HG03442 (cell line): ENCODE measurements at regions not wholly inside any gene's neighbourhood (a gene's known extent, or its start where the extent isn't known, plus 50 kb on each side); places are given as distances from the start of the nearest gene placed in this dataset.
"Not testable (repeated sequence)": the region's sequence is repeated elsewhere in the genome, so short reads cannot be mapped to it uniquely, and the experiment has no call there.

Experiments used
- ATAC-seq: cut with Tn5 transposase; IDR thresholded peaks from one replicate; pipeline ENCODE4 v1.9.1; 2021; ENCODE audit warnings: mild to moderate bottlenecking, moderate library complexity; ENCODE audit not compliant: unreplicated experiment

DNA sequence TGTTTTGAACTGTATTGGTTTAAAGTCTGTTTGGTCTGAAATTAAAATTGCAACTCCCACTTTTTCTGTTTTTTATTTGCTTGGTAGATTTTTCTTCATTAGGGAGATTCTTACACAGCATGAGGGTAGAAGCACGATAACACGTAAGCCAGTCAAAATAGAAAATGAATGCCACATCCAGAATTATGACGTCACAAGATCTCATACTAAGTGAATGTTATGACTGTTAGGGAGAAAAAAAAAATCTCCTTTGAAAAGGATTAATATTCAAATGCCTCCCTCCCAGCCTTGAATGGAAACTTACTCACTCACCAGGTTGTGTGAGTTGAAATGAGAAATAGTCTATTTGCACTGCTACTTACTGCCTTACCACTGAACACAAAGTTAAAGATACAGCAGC, 670.8 kb downstream of the TFAP2A start:
- no peak for ATAC-seq

DNA sequence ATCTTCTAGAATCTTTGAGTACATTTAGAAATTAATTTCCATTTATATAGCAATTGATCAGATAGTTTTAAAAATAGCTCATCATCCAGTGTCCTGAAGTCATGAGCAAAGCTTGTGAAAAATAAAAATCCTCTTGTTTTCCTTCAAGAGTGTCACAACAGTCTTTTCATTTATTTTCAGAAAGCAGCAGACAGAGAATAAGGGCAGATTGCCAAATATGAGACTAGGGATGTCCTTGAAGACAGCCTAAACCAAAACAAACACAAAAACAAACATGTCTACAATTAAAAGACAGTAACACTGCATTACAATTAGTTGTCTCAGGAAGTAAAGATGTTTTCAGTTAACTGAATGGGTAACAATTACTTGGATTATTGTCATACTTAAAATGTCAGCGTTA, 682.8 kb downstream of the TFAP2A start:
- no peak for ATAC-seq

DNA sequence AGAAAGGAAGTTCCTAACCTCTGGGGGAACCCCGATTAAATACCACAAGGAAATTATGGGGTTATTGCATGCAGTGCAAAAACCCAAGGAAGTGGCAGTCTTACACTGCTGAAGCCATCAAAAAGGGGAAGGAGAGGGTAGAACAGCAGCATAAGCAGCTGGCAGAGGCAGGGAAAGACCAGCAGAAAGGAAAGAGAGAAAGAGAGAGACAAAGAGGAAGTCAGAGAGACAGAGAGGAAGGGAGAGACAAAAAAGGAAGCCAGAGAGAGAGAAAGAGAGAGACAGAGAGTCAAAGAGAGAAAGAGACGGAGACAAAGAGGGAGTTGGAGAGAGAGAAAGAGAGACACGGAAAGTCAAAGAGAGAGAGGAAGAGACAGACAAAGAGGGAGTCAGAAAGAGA, 689.1 kb downstream of the TFAP2A start:
- ATAC-seq = not testable (repeated sequence)

DNA sequence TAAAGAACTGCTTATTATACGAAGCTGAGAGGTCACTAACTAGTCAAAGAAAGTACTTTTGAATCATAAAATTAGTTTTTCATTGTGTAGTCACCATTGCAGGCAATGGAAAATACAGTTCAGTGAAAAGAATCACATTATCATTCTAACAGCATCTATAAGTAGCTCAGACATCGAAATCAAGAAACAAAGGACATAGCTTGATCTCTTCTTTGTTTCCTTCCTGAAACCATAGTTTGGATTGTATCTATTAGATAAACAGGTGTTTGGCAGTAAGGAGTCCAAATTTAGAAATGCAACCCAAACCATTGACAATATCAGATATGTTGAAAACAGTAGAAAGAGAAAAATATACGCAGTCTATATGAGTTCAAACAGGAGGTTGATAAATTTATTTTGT, 697.3 kb downstream of the TFAP2A start:
- no peak for ATAC-seq

DNA sequence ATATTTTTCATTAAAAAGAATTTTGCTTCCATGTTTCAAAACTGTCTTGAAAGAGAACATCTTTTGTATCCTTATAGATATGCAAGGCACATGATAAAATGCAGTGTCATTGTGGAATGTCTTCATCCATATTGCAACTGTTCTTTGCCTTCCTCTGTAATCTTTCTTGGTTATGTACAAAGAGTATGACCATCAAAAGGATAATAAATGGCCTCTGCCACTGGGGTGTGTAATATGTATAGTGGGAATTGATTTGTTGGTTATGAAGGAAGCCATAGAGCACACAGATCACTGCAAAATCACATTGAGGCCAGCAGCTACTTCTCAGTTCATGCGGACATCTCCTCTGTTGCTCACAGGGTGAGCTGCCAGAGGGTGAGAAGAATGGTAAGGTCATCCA, 703.5 kb downstream of the TFAP2A start:
- ATAC-seq = no peak

DNA sequence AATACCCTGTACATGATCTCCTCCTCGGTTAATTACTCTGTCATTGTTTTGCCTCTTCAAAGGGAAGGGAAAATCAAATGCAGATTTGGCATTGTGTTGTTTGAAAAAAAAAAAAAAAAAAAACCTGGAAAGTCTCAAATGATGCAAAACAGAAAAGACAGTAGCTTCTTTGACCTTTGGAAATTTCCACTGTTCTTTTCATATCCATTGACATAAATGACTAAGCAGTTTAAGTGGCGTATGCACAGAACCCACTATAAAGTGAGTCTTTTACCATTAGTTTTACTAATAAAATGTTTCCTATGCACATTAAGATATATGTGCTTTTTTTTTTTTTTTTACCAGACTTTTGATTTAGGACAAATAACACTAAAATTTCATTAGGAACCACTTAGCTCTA, 704.3 kb downstream of the TFAP2A start:
- no peak for ATAC-seq

DNA sequence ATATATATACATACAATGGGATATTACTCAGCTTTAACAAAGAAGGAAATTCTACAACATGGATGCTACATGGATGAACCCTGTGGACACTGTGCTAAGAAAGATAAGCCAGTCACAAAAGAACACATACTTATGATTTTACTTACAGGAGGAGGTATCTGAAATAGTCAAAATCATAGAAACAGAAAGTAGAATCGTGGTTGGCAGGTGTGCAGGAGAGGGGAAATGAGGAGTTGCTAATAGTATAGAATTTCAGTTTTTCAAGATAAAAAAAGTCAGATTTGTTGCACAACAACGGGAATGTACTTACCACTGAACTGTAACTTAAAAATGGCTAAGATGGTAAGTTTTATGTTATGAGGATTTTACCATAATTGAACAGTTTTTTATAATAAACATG, 706.3 kb downstream of the TFAP2A start:
- ATAC-seq = no peak

DNA sequence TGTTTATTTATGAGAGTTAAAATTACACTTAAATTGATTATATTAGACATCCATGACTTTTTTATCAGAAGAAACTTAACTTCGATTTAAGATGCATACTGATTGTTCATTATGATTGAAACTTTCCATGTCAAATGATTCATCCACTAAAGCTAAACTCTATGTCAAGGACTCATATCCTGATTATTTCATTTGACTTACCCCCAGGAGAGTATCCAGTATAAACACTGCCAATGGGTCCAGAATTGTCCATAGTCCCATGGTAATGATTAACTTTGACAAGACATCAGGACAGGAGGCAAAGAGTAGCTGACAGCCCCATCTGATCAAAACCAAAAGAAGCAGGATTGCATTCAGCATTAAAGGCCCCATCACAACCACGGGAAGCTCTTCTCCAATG, 709.9 kb downstream of the TFAP2A start:
- ATAC-seq = no peak

DNA sequence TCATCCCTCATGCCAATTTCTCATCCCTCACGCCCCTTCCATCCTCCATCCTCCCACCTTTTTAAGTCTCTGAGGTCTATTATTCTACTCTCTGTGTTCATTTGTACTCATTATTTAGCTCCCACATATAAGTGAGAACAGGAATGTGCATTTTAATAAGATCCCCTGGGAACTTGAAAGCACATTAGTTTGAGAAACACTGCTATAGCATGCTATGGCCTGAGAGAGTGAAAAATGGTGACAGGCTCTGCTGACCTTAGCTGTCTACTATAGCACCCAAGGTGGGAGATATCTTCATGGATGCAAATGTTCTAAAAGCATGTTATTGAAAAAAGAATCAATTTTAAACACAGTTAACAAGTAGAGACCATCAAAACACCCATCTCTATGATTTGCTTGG, 712.0 kb downstream of the TFAP2A start:
- ATAC-seq = no peak

DNA sequence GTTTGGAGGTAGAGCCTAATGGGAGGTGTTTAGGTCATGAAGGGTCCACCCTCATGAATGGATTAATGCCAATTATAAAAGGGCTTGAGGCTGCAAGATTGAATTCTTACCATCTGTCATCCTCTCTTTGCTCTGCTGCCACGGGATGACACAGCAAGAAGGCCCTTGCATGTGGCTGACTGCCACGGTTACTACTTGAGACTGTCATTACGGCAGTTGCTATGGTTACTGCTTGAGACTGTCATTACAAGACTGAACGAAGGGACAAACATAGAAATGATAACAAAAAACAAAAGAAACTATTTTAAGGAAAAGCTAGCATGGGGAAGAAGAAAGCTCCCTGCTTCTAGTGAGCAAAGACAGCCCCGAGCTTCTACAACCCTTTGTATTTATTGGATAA, 715.0 kb downstream of the TFAP2A start:
- ATAC-seq = no peak

DNA sequence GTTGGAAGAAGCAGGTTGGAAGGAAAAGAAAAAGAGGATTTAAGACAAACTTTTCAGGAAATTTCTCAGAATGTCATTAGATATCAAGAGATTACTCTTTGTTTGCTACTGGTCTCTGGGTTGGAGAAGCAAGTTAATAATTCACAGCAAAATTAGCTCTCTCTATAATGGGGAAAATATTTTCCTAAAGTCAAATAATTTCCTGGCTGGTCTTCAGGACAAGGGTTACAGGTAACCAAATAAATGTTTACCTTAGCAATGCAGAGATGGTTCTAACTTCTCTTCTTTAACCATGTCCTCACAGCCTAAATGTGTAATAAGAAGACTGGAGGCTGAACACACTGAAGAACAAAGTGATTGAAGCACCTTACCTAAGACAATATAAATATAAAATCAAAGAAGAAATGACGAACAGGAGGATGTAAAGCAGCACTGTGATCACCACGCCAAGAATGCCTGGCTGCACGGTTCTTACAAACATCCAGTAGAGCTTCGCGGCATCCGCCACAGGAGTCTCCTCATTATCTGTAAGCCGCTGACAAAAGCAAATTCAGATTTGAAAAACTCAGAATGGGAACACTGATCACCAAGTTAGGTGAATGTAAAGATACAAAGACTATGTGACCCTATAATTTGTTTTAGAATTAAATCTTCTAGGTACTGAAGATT, 717.5 kb downstream of the TFAP2A start:
- no peak for ATAC-seq

DNA sequence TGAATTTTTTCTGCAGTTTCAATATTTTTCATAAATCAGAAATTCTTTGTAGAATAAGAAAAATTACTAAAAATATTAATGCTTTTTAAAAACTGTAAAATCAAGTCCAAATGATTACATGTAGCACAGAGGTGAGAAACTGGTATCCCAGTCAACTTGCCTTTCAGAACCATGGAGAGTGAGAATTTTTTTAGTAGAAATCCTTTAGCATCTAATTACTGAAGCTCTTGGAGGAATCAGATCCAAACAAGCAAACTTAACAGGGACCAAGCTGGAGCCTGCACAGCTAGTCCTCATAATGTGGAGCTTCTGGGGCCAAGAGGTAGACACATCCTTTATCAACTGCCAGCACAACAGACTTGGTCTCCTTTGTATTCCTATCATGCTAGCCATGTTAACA, 724.5 kb downstream of the TFAP2A start:
- ATAC-seq = no peak

DNA sequence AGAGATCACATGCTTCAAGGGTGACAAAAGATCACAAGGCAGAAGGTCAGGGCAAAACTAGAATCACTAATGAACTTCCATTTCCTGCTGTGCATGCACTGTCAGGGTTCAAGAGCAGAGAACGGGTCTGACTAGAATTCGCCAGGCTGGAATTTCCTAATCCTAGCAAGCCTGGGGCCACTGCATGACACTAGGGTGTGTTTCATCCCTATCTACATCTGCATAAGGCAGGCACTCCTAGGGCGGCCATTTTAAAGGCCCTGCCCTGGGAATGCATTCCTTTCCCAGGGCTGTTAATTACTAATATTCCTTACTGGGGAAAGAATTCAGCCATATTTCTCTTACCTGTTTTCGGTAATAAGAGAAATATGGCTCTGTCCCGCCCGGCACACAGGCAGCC, 734.1 kb downstream of the TFAP2A start:
- ATAC-seq = not testable (repeated sequence)

DNA sequence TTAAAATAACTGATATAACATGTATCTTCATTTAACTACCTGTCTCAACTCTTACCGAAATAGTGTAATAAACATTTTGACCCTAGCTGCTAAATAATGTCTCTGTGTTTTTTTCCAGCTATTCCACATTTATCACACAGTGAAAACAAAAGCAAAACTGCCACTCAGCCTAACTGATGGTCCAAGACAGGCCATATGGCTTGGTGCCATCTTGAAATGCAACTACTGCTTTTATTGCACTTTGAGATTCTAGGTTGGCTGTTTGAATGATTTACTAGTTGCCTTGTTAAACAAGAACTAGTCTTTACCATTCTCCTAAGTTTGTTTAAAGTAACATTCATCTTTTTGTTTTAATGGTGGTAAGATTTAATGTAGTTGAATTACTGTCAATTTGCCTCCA, 739.8 kb downstream of the TFAP2A start:
- ATAC-seq = no peak

DNA sequence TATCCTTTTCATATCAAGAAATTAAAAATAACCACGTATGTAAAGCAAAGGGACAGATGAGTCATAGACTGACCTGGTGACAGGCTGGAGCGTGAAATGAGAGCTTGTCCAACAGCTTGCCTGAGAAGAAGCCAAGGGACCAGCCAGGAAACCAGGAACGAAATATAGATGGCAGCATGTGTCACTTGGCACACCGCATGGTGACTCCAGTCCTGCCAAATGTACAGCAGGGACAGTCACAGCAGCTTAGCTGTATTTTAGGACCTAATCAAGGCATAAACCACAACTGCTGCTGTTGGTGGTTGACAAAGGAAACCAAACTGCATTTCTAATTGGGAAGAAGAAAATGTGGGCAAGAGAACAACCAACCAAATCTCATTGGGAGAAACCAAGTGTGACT, 755.0 kb downstream of the TFAP2A start:
- ATAC-seq = no peak

DNA sequence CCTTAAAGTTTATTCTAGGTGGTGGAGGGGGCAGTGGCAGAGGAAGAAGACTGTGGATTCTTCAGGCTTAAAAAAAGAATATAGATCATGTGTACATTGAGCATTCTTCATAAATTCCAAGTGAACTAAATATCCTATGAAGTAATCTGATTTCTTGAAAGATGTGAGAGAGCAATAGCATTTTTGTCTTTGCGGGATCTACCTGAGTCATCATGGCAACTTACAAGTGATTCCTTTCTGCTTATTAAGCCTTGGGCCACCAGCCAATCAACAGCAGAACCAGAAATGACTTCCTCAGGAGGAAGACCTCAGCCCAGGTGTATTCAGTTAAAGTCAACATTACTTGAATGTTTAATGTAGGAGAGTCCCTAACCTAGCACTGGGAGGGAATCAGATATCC, 756.9 kb downstream of the TFAP2A start:
- ATAC-seq = no peak

DNA sequence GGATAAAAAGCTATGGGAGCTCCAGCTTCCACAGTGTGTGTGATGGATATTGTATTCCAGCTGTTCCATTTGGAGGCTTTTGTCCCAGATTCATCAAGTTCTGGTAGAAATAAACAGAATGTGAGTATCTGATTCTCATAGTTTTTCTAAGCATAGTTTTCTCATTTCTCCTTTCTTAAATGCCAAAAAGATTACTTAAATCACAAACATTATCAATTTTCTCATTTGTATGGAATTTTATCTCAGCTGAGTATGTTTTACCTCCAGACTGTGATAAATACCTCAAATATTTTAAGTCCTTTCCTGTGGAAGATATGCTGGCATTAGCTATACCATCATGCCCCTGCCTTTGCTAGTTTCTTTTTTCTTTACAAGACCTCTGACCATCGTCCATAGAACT, 767.3 kb downstream of the TFAP2A start:
- no peak for ATAC-seq

DNA sequence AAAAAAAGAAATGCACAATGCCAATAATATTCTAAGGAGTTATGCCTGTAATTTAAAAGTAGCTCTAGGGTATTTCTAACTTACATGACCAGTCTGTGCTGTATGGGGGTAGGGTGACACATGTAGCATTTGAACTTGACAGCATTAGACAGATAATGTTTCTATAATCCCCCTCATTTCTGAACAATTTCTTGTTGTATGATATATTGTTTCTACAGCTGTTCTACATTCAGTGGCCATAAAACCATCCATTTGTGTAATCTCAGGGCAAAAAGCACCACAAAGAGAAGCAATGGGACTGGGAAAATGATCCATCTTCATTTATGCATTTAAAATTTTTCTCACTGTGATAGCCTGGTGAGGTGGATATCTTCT, 767.8 kb downstream of the TFAP2A start:
- ATAC-seq = no peak

DNA sequence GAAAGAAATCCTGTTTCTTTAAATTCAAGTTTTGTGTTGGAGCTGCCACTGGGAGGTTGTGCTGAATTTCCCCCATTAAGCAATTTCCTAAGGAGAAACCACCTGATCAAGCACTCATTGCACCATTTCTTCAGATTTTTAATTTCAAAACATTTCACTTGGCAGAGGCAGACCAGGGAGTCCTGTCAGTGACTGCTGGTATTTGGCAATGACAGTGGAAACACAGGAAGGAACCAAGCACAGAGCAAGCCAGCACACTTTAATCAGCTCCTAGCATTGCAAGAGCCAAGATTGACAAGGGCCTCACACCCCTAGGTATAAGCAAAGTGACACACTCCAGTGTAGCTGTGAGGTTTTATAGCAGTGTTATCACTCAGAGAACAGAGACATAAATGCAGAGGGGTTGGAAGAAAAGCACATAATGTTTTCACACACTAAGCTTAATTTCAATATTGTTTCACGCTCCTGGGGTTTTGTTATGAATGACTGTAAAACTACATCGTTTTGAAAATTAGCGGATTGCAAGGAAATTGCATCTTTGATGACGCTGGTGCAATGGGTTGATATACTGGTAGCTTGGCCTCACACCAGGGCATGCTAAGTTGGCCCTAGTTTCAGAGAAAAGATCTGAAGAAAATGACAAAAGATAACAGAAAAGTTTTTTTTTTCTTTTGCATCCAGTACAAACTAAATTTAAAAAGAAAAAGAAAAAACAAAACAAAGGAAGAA, 768.4 kb downstream of the TFAP2A start:
- no peak for ATAC-seq

DNA sequence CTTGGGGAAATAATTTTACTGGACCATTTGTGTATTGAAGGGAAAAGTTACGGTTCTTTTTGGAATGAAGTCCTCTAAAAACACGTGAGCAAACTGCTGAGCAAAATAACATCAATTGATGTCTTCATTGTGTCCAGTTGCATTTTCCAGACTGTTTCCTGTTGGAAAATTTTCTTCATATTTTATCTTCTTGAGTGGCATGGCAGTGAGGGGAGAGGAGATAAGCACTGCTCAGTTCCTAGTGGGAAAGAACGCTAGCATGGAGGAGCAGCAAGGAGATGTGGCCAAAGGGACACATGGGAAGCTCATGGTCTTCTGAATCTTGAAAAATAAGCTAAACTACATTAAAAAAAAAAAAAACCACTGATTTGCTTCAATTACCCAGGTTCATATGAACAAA, 776.0 kb downstream of the TFAP2A start:
- no peak for ATAC-seq

DNA sequence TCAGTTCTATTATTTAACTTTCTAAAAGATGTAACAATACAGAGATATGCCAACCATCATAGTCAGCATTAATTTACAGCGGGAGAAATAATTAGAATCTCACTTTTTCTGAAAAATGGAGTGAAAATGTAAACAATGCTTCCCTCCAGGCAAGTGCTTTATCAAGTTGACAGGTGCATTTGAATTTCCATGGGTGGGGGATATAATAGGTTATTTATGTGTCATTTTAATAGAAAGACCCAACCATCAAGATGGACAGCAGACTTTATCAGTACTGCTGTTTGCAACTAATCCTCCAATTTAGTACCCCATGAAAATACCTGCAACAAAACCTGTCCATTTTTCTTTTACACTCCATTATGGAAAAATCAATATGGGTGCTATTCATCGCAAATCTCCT, 780.1 kb downstream of the TFAP2A start:
- no peak for ATAC-seq

DNA sequence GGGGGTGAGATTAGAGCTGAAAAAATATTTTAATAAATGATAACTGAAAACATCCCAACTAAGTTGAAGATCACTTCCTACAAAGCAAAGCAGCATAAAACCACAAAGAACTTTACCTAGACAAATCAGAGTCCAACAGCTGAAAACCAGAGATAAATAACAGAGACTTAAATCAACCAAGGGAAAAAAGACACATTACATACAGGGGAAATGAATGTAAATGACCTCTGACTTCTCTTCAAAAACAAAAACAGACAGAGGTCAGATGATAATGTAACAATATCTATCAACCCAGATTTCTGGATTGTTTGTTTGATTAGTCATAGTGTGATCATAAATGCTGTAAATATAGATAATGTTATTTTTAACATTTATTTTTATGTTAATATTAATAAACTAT, 782.8 kb downstream of the TFAP2A start:
- no peak for ATAC-seq

DNA sequence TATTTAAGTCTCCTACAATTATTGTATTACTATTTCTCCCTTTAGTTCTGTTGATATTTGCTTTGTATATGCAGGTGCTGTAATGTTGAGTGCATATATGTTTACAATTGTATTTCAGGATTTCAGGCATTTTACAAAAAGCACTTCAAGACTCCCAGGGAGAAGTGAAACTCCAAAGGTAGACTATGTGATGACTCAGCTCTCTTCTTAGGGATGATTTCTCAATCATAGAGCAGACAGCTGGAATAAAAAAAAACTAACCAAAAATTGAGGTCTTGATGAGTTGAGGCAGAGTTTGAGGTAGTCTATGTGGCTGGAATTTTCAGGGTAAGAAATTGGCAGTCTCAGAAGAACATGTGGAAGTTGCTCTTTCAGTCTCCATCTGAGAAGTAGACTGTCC, 786.1 kb downstream of the TFAP2A start:
- ATAC-seq = no peak
